Suprapubic skin (tissue), 3 donors: ENCODE measurements at regions not wholly inside any gene's neighbourhood (a gene's known extent, or its start where the extent isn't known, plus 50 kb on each side); places are given as distances from the start of the nearest gene placed in this dataset.

Source experiments
- POLR2A ChIP-seq, 2 donors: fragments of 450-650 bp; IDR thresholded peaks; one replicate each; pipeline ENCODE4 v1.6.1; 2017; ENCODE audit warnings: antibody characterized with exemption in 2 of 2, mild to moderate bottlenecking in 2 of 2, moderate library complexity in 2 of 2
- TF ChIP-seq, protein P1 (sequence below), 2 donors: fragments of 200-600 bp in 1 of 2; fragments of 450-650 bp in 1 of 2; sonication (generic) in 1 of 2; IDR thresholded peaks; one replicate each; pipeline ENCODE4 v1.5.1; 2016 to 2019; ENCODE audit warnings: antibody characterized with exemption in 2 of 2, mild to moderate bottlenecking in 1 of 2, moderate library complexity in 1 of 2

DNA sequence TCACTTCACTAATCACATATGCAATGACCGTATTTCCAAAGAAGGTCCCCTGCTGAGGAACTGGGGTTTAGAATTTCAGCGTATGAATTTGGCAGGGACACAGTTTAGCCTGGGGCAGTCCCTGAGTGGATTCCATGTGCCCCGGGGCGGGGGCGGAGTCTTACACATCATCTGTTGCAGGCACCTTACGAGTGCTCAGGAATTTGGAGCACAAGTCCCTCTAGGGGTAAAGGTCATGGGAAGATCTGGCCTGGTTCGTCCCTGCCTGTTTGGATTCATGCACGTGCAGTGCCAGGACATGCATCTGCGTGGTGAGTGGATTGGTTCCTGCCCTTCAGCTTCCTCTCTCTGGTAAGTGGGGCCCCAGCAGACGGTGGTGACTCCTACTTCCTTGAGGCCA, 208.3 kb upstream of the C1orf174 start:
- TF ChIP-seq POLR2A (IDR thresholded peaks at IDR 0.05) = no peak
- TF ChIP-seq, protein P1, sequence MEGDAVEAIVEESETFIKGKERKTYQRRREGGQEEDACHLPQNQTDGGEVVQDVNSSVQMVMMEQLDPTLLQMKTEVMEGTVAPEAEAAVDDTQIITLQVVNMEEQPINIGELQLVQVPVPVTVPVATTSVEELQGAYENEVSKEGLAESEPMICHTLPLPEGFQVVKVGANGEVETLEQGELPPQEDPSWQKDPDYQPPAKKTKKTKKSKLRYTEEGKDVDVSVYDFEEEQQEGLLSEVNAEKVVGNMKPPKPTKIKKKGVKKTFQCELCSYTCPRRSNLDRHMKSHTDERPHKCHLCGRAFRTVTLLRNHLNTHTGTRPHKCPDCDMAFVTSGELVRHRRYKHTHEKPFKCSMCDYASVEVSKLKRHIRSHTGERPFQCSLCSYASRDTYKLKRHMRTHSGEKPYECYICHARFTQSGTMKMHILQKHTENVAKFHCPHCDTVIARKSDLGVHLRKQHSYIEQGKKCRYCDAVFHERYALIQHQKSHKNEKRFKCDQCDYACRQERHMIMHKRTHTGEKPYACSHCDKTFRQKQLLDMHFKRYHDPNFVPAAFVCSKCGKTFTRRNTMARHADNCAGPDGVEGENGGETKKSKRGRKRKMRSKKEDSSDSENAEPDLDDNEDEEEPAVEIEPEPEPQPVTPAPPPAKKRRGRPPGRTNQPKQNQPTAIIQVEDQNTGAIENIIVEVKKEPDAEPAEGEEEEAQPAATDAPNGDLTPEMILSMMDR (IDR thresholded peaks at IDR 0.05) = no peak
